ENCODE measurements at regions not wholly inside any gene's neighbourhood (a gene's known extent, or its start where the extent isn't known, plus 50 kb on each side); places are given as distances from the start of the nearest gene placed in this dataset.
"Not testable (repeated sequence)": the region's sequence is repeated elsewhere in the genome, so short reads cannot be mapped to it uniquely, and the experiment has no call there.

DNA sequence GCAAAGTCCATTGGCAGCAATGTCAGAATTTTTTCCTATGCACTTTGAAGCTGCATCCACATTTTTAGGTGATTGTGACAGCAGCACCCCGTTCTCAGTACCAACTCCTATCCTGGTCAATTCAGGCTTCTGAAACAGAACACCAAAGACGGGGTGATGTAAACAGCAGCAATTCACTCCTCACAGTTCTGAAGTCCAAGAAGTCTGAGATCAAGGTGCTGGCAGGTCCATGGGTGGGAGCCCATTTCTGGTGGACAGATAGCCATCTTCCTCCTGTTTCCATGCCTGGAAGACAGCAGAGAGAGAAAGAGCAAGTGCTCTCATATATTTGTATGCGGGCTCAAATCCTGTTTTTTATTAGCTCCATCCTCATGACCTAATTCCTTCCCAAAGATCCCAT lies 471.2 kb downstream of the BRD1 start:
- FAIRE-seq: no peak

- no peak for FAIRE-seq
Measured at GRCh38 chr22:49355211-49355920, 472.3 kb downstream of the BRD1 start.

- no peak for FAIRE-seq
Measured at GRCh38 chr22:49354516-49355210, 473.0 kb downstream of the BRD1 start.

- no peak for FAIRE-seq
Measured at GRCh38 chr22:49353235-49353634, 474.4 kb downstream of the BRD1 start.

GRCh38 chr22:49352361-49353169 lies 475.1 kb downstream of the BRD1 start:
- no peak for FAIRE-seq

- FAIRE-seq: no peak
Measured at GRCh38 chr22:49351761-49352227, 475.9 kb downstream of the BRD1 start.

DNA sequence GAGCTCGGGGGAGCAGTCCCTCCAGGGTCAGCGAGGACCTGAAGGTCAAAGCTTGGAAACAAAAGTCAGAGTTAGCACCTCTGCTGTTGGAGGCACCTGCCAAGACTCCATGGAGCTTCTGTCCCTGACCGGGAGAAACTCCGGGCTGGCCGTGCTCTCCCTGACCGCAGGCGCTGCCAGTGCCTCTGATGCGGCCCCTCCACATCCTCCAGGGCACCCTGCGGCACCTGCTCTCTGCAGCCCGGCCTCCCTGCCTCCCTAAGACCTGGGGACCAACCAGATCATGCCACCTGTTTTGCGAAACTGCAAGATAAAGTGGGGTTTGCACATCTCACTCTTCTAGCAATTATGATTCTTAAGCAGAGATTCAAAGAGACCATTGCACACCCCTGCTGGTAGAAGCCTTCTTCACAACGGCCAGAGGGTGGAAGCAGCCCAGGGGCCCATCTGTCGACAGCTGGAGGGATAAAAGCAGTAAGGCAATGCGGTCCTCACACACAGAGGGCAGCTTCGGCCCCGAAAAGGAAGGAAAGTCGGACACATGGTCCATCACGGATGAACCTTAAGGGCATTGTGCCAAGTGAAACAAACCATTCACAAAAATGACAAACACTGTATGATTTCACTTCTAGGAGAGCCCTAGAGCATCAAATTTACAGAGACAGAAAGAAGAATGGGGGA lies 477.1 kb downstream of the BRD1 start:
- no peak for FAIRE-seq

DNA sequence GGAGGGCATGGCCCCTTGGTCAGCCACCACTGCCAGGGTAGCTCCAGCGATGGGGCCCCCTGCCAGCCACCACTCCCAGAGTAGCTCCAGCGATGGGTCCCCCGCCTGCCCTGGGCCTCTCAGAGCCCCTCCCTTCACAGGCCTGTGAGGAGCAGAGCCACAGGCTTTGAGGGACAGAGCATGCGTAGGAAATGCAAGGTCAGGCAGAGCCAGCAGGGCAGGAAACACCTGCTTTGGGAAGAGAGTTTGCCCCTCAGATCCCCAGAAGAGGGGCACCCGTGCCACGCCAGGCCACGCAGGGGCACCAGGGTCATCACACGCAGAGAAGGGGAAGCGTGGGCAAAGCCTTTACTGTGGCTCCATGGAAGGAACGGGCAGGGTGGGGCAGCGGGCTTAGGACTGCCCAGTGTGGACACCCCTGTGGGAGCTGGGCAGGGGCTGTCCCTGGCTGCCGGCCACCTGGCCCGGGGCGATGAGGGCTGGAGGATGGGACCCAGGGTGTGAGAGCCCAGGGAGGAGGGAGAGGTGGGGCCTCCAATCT lies 477.8 kb downstream of the BRD1 start:
- no peak for FAIRE-seq

DNA sequence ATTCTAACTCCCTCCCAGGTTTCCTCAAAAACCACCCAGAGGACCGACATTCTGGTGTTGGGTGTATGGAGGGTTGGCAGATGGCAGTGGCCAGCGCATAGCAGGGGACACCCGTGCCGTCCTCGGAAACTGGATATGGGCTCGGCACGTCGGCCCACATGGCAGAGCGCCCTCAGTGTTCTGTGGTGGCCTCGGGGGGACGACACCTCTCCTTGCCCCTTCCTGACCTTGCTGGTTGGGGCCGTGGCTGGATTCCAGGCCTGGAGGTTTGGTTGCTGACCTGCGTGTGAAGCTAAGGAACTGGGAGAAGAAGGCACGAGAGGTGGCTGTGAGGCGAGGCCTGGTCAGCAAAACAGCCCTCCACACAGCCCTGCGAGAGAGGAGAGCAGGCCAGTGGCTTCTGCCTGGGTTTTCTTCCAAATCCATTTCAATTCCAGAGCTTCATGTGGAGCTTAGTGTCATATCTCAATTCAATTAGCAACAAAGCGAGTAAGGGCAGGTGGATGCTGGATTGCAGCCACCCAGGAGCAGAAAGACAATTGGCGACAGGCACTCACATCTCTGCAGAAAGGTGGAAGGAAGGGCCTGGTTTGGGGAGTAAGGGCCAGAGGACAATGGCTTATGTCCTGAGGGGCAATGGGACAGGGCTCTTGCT lies 478.4 kb downstream of the BRD1 start:
- FAIRE-seq: no peak

DNA sequence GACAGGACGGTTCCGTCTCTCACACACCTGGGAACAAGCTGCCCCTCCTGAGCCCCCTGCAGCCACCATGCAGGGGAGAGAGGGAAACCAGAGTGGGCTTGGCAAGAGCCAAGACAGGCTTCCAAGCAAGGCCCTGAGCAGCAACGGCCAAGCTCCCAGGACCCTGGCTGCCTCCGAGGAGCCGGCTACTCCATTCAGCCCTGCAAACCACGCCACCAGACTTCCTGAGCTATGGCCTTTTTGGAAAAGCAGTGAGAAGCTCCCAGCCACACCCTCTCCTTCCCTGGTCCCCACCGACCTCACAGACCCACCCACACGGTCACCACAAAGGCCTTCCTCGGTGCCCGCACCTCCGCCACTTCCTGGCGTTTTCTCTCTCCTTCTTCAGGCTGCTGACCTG lies 479.0 kb downstream of the BRD1 start:
- no peak for FAIRE-seq

GRCh38 chr22:49347376-49347775 lies 480.3 kb downstream of the BRD1 start:
- FAIRE-seq: no peak

- no peak for FAIRE-seq
Measured at GRCh38 chr22:49345896-49346295, 481.8 kb downstream of the BRD1 start.

DNA sequence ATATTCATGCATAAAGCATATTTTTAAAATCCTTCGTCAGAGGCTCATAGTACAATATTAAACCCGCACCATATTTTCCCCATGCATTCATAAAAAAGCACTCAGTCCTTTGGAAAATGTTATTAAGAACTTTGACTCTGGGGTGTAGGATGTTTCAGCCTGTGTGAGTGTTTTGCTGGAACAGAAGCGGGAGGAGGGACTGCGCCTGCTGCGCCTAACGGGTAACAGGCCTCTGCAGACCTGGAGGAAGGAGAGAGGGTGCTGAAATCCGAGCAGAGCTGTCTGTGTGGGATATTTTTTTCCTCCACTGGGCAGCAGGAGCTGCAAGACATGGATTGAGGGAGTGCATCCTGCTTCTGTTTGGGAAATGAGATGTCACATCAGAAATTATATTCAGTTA lies 483.0 kb downstream of the BRD1 start:
- FAIRE-seq: no peak

DNA sequence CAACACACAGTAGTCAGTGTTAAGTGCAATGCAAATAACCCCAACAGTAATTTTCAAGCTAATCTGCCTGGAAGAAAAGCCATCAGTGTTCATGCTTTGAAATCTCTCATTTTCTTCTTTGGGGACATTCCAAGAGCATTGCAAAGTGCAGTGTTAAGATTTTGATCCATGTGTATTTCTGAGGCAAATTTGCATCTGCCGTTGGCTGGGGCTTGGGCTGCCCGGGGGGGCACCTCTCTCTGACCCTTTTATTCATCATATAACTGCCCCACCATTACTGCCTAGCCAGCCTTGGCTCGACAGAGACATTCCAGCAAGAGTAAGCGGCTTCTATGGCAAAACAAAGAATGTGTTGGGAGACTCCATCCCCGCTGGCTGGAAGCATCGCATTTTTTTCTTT lies 483.5 kb downstream of the BRD1 start:
- no peak for FAIRE-seq

- FAIRE-seq: no peak
Measured at GRCh38 chr22:49340406-49340805, 487.3 kb downstream of the BRD1 start.

- not testable (repeated sequence) for FAIRE-seq
Measured at GRCh38 chr22:49336483-49336882, 491.2 kb downstream of the BRD1 start.

- no peak for FAIRE-seq
Measured at GRCh38 chr22:49334976-49335375, 492.7 kb downstream of the BRD1 start.

GRCh38 chr22:49334449-49334789 lies 493.3 kb downstream of the BRD1 start:
- no peak for FAIRE-seq

- no peak for FAIRE-seq
Measured at GRCh38 chr22:49333206-49333605, 494.5 kb downstream of the BRD1 start.

DNA sequence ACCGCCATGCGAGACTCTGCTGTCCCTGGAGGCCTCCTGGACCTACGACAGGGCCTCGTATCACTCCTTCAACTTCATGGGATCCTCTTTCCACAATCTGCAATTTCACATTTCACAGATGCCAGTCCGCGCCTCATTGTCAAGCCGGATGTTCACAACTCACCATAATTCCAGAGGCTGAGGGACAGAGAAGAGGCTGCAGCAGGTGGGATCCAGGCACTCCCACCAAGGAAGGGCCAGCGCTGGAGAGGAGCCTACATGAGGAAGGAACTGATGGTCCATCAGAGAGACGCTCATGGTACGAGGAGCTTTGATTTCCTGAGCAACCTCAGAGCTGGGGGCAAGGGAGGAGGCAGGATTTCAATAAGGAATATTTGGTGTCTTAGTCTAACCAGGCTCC lies 495.0 kb downstream of the BRD1 start:
- no peak for FAIRE-seq

- no peak for FAIRE-seq
Measured at GRCh38 chr22:49331878-49332277, 495.8 kb downstream of the BRD1 start.

DNA sequence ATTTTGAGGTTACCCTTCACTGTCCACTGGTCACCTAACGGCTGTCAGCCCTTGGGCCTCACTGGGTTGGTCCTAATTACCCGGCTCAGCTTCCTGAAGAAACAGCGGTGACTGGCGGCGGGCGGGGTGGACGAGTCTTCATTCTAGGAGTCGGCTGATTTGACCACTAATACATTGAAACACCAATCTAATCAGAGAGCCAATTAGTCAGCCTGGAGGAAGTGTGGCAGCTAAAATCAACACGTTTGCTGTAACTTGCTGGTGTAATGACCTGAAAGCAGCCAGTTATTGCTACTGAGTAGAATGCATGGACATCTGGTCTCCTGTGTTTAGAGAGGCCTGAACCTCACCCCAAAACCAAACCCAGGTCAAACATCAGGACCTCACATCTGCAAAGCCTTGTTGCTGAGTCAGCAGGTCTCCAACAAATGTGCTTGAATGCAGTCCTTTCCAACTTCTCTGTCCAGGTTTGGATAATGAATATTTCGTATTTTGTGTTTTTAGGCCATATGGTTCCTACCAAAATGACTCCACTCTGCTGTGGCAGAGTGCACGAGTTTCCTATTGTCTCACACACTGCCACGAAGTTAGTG lies 496.4 kb downstream of the BRD1 start:
- FAIRE-seq: no peak
